A549 (cell line): ENCODE measurements at regions not wholly inside any gene's neighbourhood (a gene's known extent, or its start where the extent isn't known, plus 50 kb on each side); places are given as distances from the start of the nearest gene placed in this dataset.

Experiments used
- BHLHE40 ChIP-seq: IDR thresholded peaks from 2 replicates; pipeline ENCODE4 v1.6.1; 2012; ENCODE audit warnings: low read depth, low read length, inconsistent platforms
- CEBPB ChIP-seq, 2 experiments: fragments of >200 bp in 1 of 2; sonication (Bioruptor Twin) in 1 of 2; formaldehyde crosslinking in 1 of 2; IDR thresholded peaks; 2 replicates each; pipeline ENCODE4 v1.6.1; 2012 to 2016
- CHD2 ChIP-seq: fragments of 150-350 bp; IDR thresholded peaks from 2 replicates; pipeline ENCODE4 v1.6.1; 2014; ENCODE audit warnings: low read length; ENCODE audit not compliant: partially characterized antibody
- CTCF ChIP-seq: fragments of >200 bp; sonication (Bioruptor Twin); formaldehyde crosslinking; IDR thresholded peaks from 3 replicates; pipeline ENCODE4 v1.5.1; 2016
- EP300 ChIP-seq, 2 experiments: fragments of >200 bp; sonication (Bioruptor Twin); formaldehyde crosslinking; IDR thresholded peaks; 2 replicates in 1 of 2; 3 replicates in 1 of 2; pipeline ENCODE4 v1.6.1; 2016 to 2017
- JUNB ChIP-seq: fragments of >200 bp; sonication (Bioruptor Twin); formaldehyde crosslinking; IDR thresholded peaks from 2 replicates; pipeline ENCODE4 v1.6.1; 2016
- MAX ChIP-seq: IDR thresholded peaks from 2 replicates; pipeline ENCODE4 v1.6.1; 2012
- POLR2A ChIP-seq: IDR thresholded peaks from 2 replicates; pipeline ENCODE4 v1.6.1; 2012; ENCODE audit warnings: mild to moderate bottlenecking, low read length
- RARB ChIP-seq: fragments of 250-450 bp; sonication (Bioruptor Pico); IDR thresholded peaks from 2 replicates; pipeline ENCODE4 v1.8.0; 2021; ENCODE audit warnings: mild to moderate bottlenecking, moderate library complexity
- RCOR1 ChIP-seq: fragments of 150-350 bp; IDR thresholded peaks from 2 replicates; pipeline ENCODE4 v1.6.1; 2014; ENCODE audit warnings: antibody characterized with exemption, low read length, low read depth
- RNF2 ChIP-seq: fragments of 200-600 bp; sonication (generic); IDR thresholded peaks from 2 replicates; pipeline ENCODE4 v1.6.1; 2016; ENCODE audit warnings: low read depth, mild to moderate bottlenecking, antibody characterized with exemption, moderate library complexity, borderline replicate concordance
- SREBF2 ChIP-seq: fragments of 450-650 bp; IDR thresholded peaks from 2 replicates; pipeline ENCODE4 v1.6.1; 2014; ENCODE audit warnings: mild to moderate bottlenecking, moderate library complexity
- ZNF302 ChIP-seq: fragments of 250-450 bp; sonication (Bioruptor Pico); IDR thresholded peaks from 2 replicates; pipeline ENCODE4 v1.9.0; 2021; ENCODE audit warnings: inconsistent platforms, mild to moderate bottlenecking, moderate library complexity

- TF ChIP-seq CTCF (no peak), JUNB (no peak), BHLHE40 (no peak), CEBPB (IDR thresholded peaks at IDR 0.05) (no peak), POLR2A (no peak), MAX (no peak), EP300 (IDR thresholded peaks at IDR 0.05) (no peak), ZNF302 (no peak), CHD2 (no peak), SREBF2 (no peak), RARB (CRISPR knock-in tag) (no peak), RCOR1 (no peak), RNF2 (no peak)
These were observed 290.7 kb upstream of the KIAA1217 start for GRCh38 chr10:23918090-23918723.
